SK-N-SH treated with all-trans-retinoic acid at 6 μM for 48 hours (cell line): ENCODE measurements at regions not wholly inside any gene's neighbourhood (a gene's known extent, or its start where the extent isn't known, plus 50 kb on each side); places are given as distances from the start of the nearest gene placed in this dataset.

Experiments
- ATAC-seq: fragments of 200-7000 bp; cut with Tn5 transposase; 3 replicates; pipeline ENCODE4 v1.9.1; 2020; ENCODE audit warnings: mild to moderate bottlenecking, moderate library complexity
- SNAI2 ChIP-seq: fragments of 250-450 bp; sonication (Bioruptor Pico); IDR thresholded peaks from 2 replicates; pipeline ENCODE4 v1.5.0; 2020; ENCODE audit warnings: mild to moderate bottlenecking, moderate library complexity
- TCF4 ChIP-seq: fragments of 250-450 bp; sonication (Bioruptor Pico); IDR thresholded peaks from 2 replicates; pipeline ENCODE4 v1.8.0; 2021; ENCODE audit warnings: mild to moderate bottlenecking, moderate library complexity, borderline replicate concordance
- ZNF70 ChIP-seq: fragments of 450-650 bp; formaldehyde crosslinking; IDR thresholded peaks from 2 replicates; pipeline ENCODE4 v1.5.0; 2020; ENCODE audit warnings: mild to moderate bottlenecking, moderate library complexity
- ZNF8 ChIP-seq: fragments of 450-650 bp; formaldehyde crosslinking; IDR thresholded peaks from 2 replicates; pipeline ENCODE4 v1.5.0; 2020; ENCODE audit warnings: mild to moderate bottlenecking, moderate library complexity

DNA sequence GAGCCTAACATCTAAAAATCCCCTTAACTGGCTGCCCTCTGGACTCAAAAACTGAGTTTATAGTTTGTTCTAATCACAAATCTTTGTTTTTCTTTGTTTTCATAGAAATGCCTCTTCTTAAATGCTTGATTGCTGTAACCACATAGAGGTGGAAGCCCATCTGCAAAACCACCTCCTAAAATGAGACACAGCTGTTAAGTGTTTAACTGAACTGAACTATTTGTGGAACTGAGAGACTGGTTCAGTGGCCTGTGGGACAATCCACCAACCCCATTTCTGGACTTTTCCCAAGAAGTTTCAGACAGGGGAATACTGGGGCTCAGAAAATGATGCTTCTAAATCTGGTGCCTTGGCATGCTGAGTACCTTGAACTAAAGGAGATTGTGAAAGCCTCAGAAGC, 50.9 kb upstream of the TM9SF2 start:
- TF ChIP-seq SNAI2 (CRISPR knock-in tag) (no peak), ZNF8 (CRISPR knock-in tag) (no peak), ZNF70 (CRISPR knock-in tag) (no peak), TCF4 (CRISPR knock-in tag) (no peak)
- ATAC-seq: no peak
